HuH-7 (cell line): ENCODE measurements at regions not wholly inside any gene's neighbourhood (a gene's known extent, or its start where the extent isn't known, plus 50 kb on each side); places are given as distances from the start of the nearest gene placed in this dataset.

Experiments
- DNase-seq: peaks from one replicate; pipeline ENCODE4 v3.0.0; 2011; ENCODE audit warnings: low spot score

GRCh38 chr1:184141361-184141880 lies 89.9 kb downstream of the TSEN15 start:
- DNase-seq: no peak

- no peak for DNase-seq
These were observed 91.9 kb downstream of the TSEN15 start for GRCh38 chr1:184143449-184143848.

GRCh38 chr1:184145083-184145482 lies 93.6 kb downstream of the TSEN15 start:
- DNase-seq: no peak

- no peak for DNase-seq
These were observed 94.7 kb downstream of the TSEN15 start for GRCh38 chr1:184146202-184146601.

GRCh38 chr1:184150776-184151531 lies 99.4 kb downstream of the TSEN15 start:
- no peak for DNase-seq

GRCh38 chr1:184152434-184152898 lies 100.9 kb downstream of the TSEN15 start:
- DNase-seq: peak; percentile 10

GRCh38 chr1:184152974-184153373 lies 101.4 kb downstream of the TSEN15 start:
- DNase-seq: no peak

GRCh38 chr1:184153731-184154130 lies 102.2 kb downstream of the TSEN15 start:
- no peak for DNase-seq

GRCh38 chr1:184156521-184157393 lies 105.2 kb downstream of the TSEN15 start:
- DNase-seq: no peak

- DNase-seq: no peak
These were observed 105.8 kb downstream of the TSEN15 start for GRCh38 chr1:184157394-184157742.

GRCh38 chr1:184158896-184159681 lies 107.6 kb downstream of the TSEN15 start:
- no peak for DNase-seq

GRCh38 chr1:184160236-184160635 lies 108.7 kb downstream of the TSEN15 start:
- no peak for DNase-seq

- DNase-seq: no peak
These were observed 109.7 kb downstream of the TSEN15 start for GRCh38 chr1:184161071-184161698.

- DNase-seq: no peak
These were observed 110.8 kb downstream of the TSEN15 start for GRCh38 chr1:184162281-184162680.

GRCh38 chr1:184163674-184164465 lies 112.3 kb downstream of the TSEN15 start:
- DNase-seq: no peak

- no peak for DNase-seq
These were observed 113.0 kb downstream of the TSEN15 start for GRCh38 chr1:184164536-184164935.

- no peak for DNase-seq
These were observed 115.0 kb downstream of the TSEN15 start for GRCh38 chr1:184166485-184166884.

GRCh38 chr1:184167352-184167751 lies 115.8 kb downstream of the TSEN15 start:
- DNase-seq: no peak

- no peak for DNase-seq
These were observed 119.2 kb downstream of the TSEN15 start for GRCh38 chr1:184170719-184171118.

- DNase-seq: no peak
These were observed 124.5 kb downstream of the TSEN15 start for GRCh38 chr1:184176058-184176457.

- no peak for DNase-seq
These were observed 129.5 kb downstream of the TSEN15 start for GRCh38 chr1:184181044-184181443.
